Kidney (tissue), 13 donors: ENCODE measurements at regions not wholly inside any gene's neighbourhood (a gene's known extent, or its start where the extent isn't known, plus 50 kb on each side); places are given as distances from the start of the nearest gene placed in this dataset.

Source experiments
- DNase-seq, 5 donors: peaks; one replicate each; pipeline ENCODE4 v3.0.0-alpha.2; 2013 to 2020
- FAIRE-seq: peaks from 2 replicates; lab custom pipeline; 2012; peaks lifted over from hg19 to GRCh38; lab: Jason Lieb, UNC
- H3K27ac ChIP-seq, 2 donors: one replicate each; pipeline ENCODE4 v1.7.0; 2013; ENCODE audit warnings: low read depth in 2 of 2, low read length in 2 of 2, inconsistent platforms in 1 of 2
- H3K27me3 ChIP-seq: one replicate; pipeline ENCODE4 v1.7.1; 2013; ENCODE audit warnings: low read length, inconsistent platforms; ENCODE audit not compliant: control insufficient read depth, insufficient read depth
- H3K36me3 ChIP-seq, 3 donors: one replicate each; pipeline versions ENCODE4 v1.7.0 to v1.7.1; 2013; ENCODE audit warnings: low read length in 3 of 3, control low read depth in 1 of 3, inconsistent platforms in 1 of 3; ENCODE audit not compliant: insufficient read depth in 3 of 3, control insufficient read depth in 2 of 3
- H3K4me1 ChIP-seq, 3 donors: one replicate each; pipeline versions ENCODE4 v1.7.0 to v1.7.1; 2013; ENCODE audit warnings: low read length in 3 of 3, inconsistent platforms in 1 of 3, low read depth in 1 of 3; ENCODE audit not compliant: control insufficient read depth in 2 of 3, insufficient read depth in 2 of 3
- H3K4me3 ChIP-seq, 3 donors: one replicate each; pipeline versions ENCODE4 v1.7.0 to v1.8.1; 2013; ENCODE audit warnings: low read length in 3 of 3, control low read depth in 1 of 3, inconsistent platforms in 1 of 3
- H3K9ac ChIP-seq, 3 donors: one replicate each; pipeline versions ENCODE4 v1.7.0 to v1.7.1; 2013; ENCODE audit warnings: low read length in 3 of 3, control low read depth in 1 of 3, inconsistent platforms in 1 of 3
- H3K9me3 ChIP-seq, 3 donors: one replicate each; pipeline versions ENCODE4 v1.7.0 to v1.7.1; 2013; ENCODE audit warnings: low read length in 3 of 3, control low read depth in 1 of 3, inconsistent platforms in 1 of 3; ENCODE audit not compliant: control insufficient read depth in 2 of 3, insufficient read depth in 1 of 3
- intact Hi-C: fragments of 100-400 bp; cut with DNase I; formaldehyde crosslinking; loops from one replicate; pipeline ENCODE4 v1.11.1; 2022
- TF ChIP-seq, protein P1 (sequence below): IDR thresholded peaks from 3 replicates; pipeline ENCODE4 v1.5.1; 2012; ENCODE audit warnings: mild to moderate bottlenecking, moderate library complexity, borderline replicate concordance; ENCODE audit not compliant: insufficient read depth; ENCODE audit errors: extremely low read depth
- donor health status: control.
- donor health status: control.
- donor health status: control.
- donor health status: control.
- donor health status: control.
- donor health status: DM: yes; HTN: yes; CAD: no.
- donor health status: Normal renal cell carcinoma (clear cell type).

DNA sequence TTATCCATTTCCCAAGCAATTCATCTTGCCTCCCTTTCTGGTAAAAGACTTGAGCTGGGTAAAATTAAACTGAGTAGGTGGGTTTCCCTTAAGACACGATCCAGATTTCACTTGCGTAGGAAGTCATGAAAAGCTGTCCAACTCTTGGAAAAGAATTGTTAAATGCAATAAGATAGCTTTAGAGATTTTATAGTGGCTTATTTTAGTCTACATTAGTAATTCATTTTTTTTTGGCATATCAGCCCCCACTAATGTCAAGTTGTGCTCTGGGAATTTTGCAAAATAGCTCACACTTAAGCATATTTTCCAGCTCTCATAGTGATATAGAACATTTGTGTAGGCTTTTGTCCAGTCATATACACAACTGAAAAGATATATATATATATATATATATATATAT, 344.7 kb upstream of the FIGN start:
- no peaks in the 10 kb centered on the region for H3K27me3 ChIP-seq
- no peaks in the 10 kb centered on the region for H3K4me1 ChIP-seq
- no peak overlapping the region for H3K4me3 ChIP-seq
- H3K27ac ChIP-seq: no peak overlapping the region
- no peaks in the 10 kb centered on the region for H3K9me3 ChIP-seq
- DNase-seq (peak in 2 of 5 donors; percentile 29 to 75), FAIRE-seq (no peak)
- intact Hi-C loops: no loop called here
- no peak overlapping the region for H3K9ac ChIP-seq
- TF ChIP-seq, protein P1, sequence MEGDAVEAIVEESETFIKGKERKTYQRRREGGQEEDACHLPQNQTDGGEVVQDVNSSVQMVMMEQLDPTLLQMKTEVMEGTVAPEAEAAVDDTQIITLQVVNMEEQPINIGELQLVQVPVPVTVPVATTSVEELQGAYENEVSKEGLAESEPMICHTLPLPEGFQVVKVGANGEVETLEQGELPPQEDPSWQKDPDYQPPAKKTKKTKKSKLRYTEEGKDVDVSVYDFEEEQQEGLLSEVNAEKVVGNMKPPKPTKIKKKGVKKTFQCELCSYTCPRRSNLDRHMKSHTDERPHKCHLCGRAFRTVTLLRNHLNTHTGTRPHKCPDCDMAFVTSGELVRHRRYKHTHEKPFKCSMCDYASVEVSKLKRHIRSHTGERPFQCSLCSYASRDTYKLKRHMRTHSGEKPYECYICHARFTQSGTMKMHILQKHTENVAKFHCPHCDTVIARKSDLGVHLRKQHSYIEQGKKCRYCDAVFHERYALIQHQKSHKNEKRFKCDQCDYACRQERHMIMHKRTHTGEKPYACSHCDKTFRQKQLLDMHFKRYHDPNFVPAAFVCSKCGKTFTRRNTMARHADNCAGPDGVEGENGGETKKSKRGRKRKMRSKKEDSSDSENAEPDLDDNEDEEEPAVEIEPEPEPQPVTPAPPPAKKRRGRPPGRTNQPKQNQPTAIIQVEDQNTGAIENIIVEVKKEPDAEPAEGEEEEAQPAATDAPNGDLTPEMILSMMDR: no peak
- no peaks in the 10 kb centered on the region for H3K36me3 ChIP-seq

DNA sequence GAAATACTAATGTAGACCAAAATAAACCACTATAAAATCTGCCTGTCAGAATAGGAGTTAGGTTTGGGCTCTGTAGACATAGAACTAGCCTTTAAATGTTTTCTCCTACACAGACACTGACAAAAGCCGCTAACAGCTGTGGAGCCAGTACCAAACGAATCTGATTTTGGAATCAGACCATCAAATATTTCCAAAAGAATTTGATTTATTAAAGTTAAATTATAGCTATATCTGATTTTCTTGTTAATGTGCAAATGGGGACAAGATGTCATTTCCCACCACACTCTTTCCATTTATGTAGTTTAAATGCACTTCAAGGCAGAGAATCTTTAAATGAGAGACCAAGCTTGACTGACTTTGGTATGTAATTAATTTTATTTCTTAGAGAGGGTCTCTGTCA, 343.4 kb upstream of the FIGN start:
- TF ChIP-seq, protein P1: no peak
- no peak overlapping the region for H3K4me3 ChIP-seq
- intact Hi-C loops: no loop called here
- H3K4me1 ChIP-seq: no peaks in the 10 kb centered on the region
- no peak overlapping the region for H3K9ac ChIP-seq
- H3K9me3 ChIP-seq: no peaks in the 10 kb centered on the region
- no peaks in the 10 kb centered on the region for H3K36me3 ChIP-seq
- H3K27ac ChIP-seq: no peak overlapping the region
- DNase-seq: no peak
- FAIRE-seq: no peak
- H3K27me3 ChIP-seq: no peaks in the 10 kb centered on the region

DNA sequence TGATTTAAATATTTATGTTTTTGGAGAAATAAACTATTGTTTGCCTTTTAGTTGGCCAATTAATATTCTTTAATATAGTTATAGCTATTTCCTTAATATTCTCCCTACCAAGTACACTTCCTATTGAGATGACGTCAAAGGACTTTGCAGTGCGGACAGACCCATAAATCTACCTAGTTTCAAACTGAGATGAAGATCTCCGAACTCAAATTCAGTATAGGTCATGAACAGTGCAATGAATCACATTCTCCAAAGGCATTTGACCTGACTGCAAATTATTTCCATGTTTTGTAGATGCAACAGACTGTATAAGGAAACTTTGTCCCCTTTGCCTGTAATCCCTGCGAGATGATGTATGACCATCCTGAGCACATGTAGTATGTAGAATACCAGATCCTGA, 342.6 kb upstream of the FIGN start:
- no peak for DNase-seq
- no peaks in the 10 kb centered on the region for H3K4me1 ChIP-seq
- no peaks in the 10 kb centered on the region for H3K36me3 ChIP-seq
- H3K9ac ChIP-seq: no peak overlapping the region
- no peak overlapping the region for H3K4me3 ChIP-seq
- no peak for FAIRE-seq
- no peak overlapping the region for H3K27ac ChIP-seq
- TF ChIP-seq, protein P1: no peak
- no peaks in the 10 kb centered on the region for H3K9me3 ChIP-seq
- intact Hi-C loops: no loop called here
- H3K27me3 ChIP-seq: no peaks in the 10 kb centered on the region
